GM23248 (cell line): ENCODE measurements at regions not wholly inside any gene's neighbourhood (a gene's known extent, or its start where the extent isn't known, plus 50 kb on each side); places are given as distances from the start of the nearest gene placed in this dataset.

Experiments
- DNase-seq: peaks from one replicate; pipeline ENCODE4 v3.0.0-alpha.2; 2015
- H2AFZ ChIP-seq: fragments of 200-600 bp; sonication (generic); 2 replicates; pipeline ENCODE4 v1.6.1; 2016; ENCODE audit warnings: antibody characterized with exemption
- H3F3A ChIP-seq: fragments of 200-600 bp; sonication (generic); 2 replicates; pipeline ENCODE4 v1.6.1; 2016; ENCODE audit warnings: mild to moderate bottlenecking, antibody characterized with exemption, mixed run types; ENCODE audit not compliant: insufficient read depth
- H3K27ac ChIP-seq: fragments of 200-600 bp; sonication (generic); 2 replicates; pipeline ENCODE4 v1.5.1; 2016; ENCODE audit warnings: mild to moderate bottlenecking
- H3K27me3 ChIP-seq: fragments of 200-600 bp; sonication (generic); replicated peaks from 2 replicates; pipeline ENCODE4 v1.6.1; 2016; ENCODE audit warnings: mild to moderate bottlenecking; ENCODE audit not compliant: insufficient read depth
- H3K36me3 ChIP-seq: fragments of 200-600 bp; sonication (generic); 2 replicates; pipeline ENCODE4 v1.6.1; 2016; ENCODE audit warnings: low read depth, mild to moderate bottlenecking
- H3K4me1 ChIP-seq: fragments of 200-600 bp; sonication (generic); 2 replicates; pipeline ENCODE4 v1.6.1; 2016; ENCODE audit warnings: mild to moderate bottlenecking; ENCODE audit not compliant: insufficient read depth
- H3K4me2 ChIP-seq: fragments of 200-600 bp; sonication (generic); one replicate; pipeline ENCODE4 v1.6.1; 2016; ENCODE audit warnings: mild to moderate bottlenecking; ENCODE audit not compliant: unreplicated experiment
- H3K4me3 ChIP-seq: fragments of 200-600 bp; sonication (generic); 2 replicates; pipeline ENCODE4 v1.5.1; 2016; ENCODE audit warnings: mild to moderate bottlenecking
- H3K79me2 ChIP-seq: fragments of 200-600 bp; sonication (generic); 2 replicates; pipeline ENCODE4 v1.6.1; 2016; ENCODE audit warnings: mild to moderate bottlenecking; ENCODE audit not compliant: insufficient read depth
- H3K9ac ChIP-seq: fragments of 200-600 bp; sonication (generic); 2 replicates; pipeline ENCODE4 v1.6.1; 2016; ENCODE audit warnings: mild to moderate bottlenecking
- H3K9me2 ChIP-seq: fragments of 200-600 bp; sonication (generic); 2 replicates; pipeline ENCODE4 v1.6.1; 2016; ENCODE audit warnings: mixed run types, mild to moderate bottlenecking, moderate library complexity; ENCODE audit not compliant: insufficient read depth
- H3K9me3 ChIP-seq: fragments of 200-600 bp; sonication (generic); one replicate; pipeline ENCODE4 v1.6.1; 2017; ENCODE audit warnings: low read depth
- H4K20me1 ChIP-seq: fragments of 200-600 bp; sonication (generic); 2 replicates; pipeline ENCODE4 v1.6.0; 2016; ENCODE audit not compliant: insufficient read depth
- EZH2 ChIP-seq: fragments of 200-600 bp; sonication (generic); IDR thresholded peaks from 2 replicates; pipeline ENCODE4 v1.6.1; 2018; ENCODE audit warnings: antibody characterized with exemption, mild to moderate bottlenecking; ENCODE audit not compliant: insufficient read depth, poor library complexity, severe bottlenecking
- EZH2phosphoT487 ChIP-seq: fragments of 200-600 bp; sonication (generic); IDR thresholded peaks from 2 replicates; pipeline ENCODE4 v1.6.1; 2018; ENCODE audit warnings: antibody characterized with exemption, moderate library complexity, mild to moderate bottlenecking, low read depth; ENCODE audit not compliant: insufficient read depth
- WGBS, 2 experiments: methylation state at CpG; one replicate each; pipeline ENCODE4 v1.1.6; 2015 to 2017; ENCODE audit warnings: low lambda C conversion rate in 2 of 2, low coverage in 1 of 2; ENCODE audit errors: missing lambda C conversion rate in 2 of 2; 5-methylcytosine and 5-hydroxymethylcytosine counted together
- in situ Hi-C: fragments of 300-500 bp; cut with MboI; formaldehyde crosslinking; loops from 2 replicates; pipeline ENCODE4 v1.15.0; 2020

- Histone ChIP-seq H3F3A (no peaks in the 10 kb centered on the region), H3K9me3 (peaks cover 4% of the 10 kb centered on the region), H4K20me1 (no peaks in the 10 kb centered on the region), H3K27me3 (no peaks in the 10 kb centered on the region), H3K36me3 (no peaks in the 10 kb centered on the region), H3K4me1 (no peaks in the 10 kb centered on the region), H2AFZ (no peak overlapping the region), H3K9ac (no peak overlapping the region), H3K4me3 (no peak overlapping the region), H3K9me2 (no peaks in the 10 kb centered on the region), H3K27ac (no peak overlapping the region), H3K4me2 (no peak overlapping the region), H3K79me2 (no peaks in the 10 kb centered on the region)
- 0 to 7% methylated on average over 3 of the region's 3 CpGs for WGBS, 2 experiments
- DNase-seq = no peak
- in situ Hi-C loops = no loop called here
- TF ChIP-seq EZH2phosphoT487 (no peak), EZH2 (no peak)
Observed at GRCh38 chr11:91350931-91351330, 873.7 kb upstream of the FAT3 start.

- in situ Hi-C loops = no loop called here
- H3K27me3 ChIP-seq = no peaks in the 10 kb centered on the region
- no peaks in the 10 kb centered on the region for H3K4me1 ChIP-seq
- H3K4me2 ChIP-seq = no peak overlapping the region
- no peaks in the 10 kb centered on the region for H3K36me3 ChIP-seq
- H4K20me1 ChIP-seq = no peaks in the 10 kb centered on the region
- H3F3A ChIP-seq = no peaks in the 10 kb centered on the region
- H3K79me2 ChIP-seq = no peaks in the 10 kb centered on the region
- H3K9me3 ChIP-seq = no peaks in the 10 kb centered on the region
- no peaks in the 10 kb centered on the region for H3K9me2 ChIP-seq
- no peak overlapping the region for H3K4me3 ChIP-seq
- 20 to 28% methylated on average over 2 of the region's 2 CpGs for WGBS, 2 experiments
- DNase-seq = no peak
- H2AFZ ChIP-seq = no peak overlapping the region
- H3K27ac ChIP-seq = no peak overlapping the region
- TF ChIP-seq EZH2phosphoT487 (no peak), EZH2 (no peak)
- H3K9ac ChIP-seq = no peak overlapping the region
Observed at GRCh38 chr11:91326751-91327150, 897.9 kb upstream of the FAT3 start.

- Histone ChIP-seq H3K4me1 (no peaks in the 10 kb centered on the region), H2AFZ (no peak overlapping the region), H3K9ac (no peak overlapping the region), H3F3A (no peaks in the 10 kb centered on the region), H3K27ac (no peak overlapping the region), H3K9me2 (no peaks in the 10 kb centered on the region), H3K4me2 (no peak overlapping the region), H3K36me3 (no peaks in the 10 kb centered on the region), H3K9me3 (no peaks in the 10 kb centered on the region), H3K27me3 (no peaks in the 10 kb centered on the region), H3K4me3 (no peak overlapping the region), H3K79me2 (no peaks in the 10 kb centered on the region), H4K20me1 (no peaks in the 10 kb centered on the region)
- in situ Hi-C loops = no loop called here
- WGBS, 2 experiments = 16 to 19% methylated on average over 2 of the region's 2 CpGs
- TF ChIP-seq EZH2 (no peak), EZH2phosphoT487 (no peak)
- DNase-seq = no peak
Observed at GRCh38 chr11:91326280-91326679, 898.3 kb upstream of the FAT3 start.

- Histone ChIP-seq H3K36me3 (no peaks in the 10 kb centered on the region), H3K27me3 (no peaks in the 10 kb centered on the region), H3K9me3 (no peaks in the 10 kb centered on the region), H3K27ac (no peak overlapping the region), H3K4me1 (no peaks in the 10 kb centered on the region), H3F3A (no peaks in the 10 kb centered on the region), H3K9ac (no peak overlapping the region), H2AFZ (no peak overlapping the region), H3K9me2 (no peaks in the 10 kb centered on the region), H3K79me2 (no peaks in the 10 kb centered on the region), H3K4me2 (no peak overlapping the region), H4K20me1 (no peaks in the 10 kb centered on the region), H3K4me3 (no peak overlapping the region)
- no peak for TF ChIP-seq EZH2
- no peak for TF ChIP-seq EZH2phosphoT487
- no peak for DNase-seq
- WGBS, 2 experiments = 21 to 27% methylated on average over 2 of the region's 2 CpGs
- in situ Hi-C loops = no loop called here
Observed at GRCh38 chr11:91314521-91314920, 910.1 kb upstream of the FAT3 start.

DNA sequence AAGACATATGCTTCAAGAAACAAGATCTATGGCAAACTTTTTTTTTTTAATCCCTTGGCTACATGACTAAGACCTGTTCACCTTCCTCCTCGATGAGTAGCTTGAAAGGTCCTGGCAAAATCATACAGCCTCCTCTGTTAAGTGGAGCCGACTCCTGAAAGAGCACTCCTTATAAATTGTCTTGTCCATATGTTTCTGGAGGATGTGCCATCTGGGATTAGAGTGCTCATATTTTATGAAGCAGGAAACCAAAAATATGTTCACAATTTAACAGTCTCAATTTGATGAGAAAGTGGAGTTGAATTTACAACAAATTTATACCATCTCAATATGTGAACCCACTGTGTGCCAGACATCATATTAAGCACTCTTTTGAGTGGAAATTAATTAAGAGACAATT is 912.1 kb upstream of the FAT3 start:
- DNase-seq = no peak
- H3K4me3 ChIP-seq = no peak overlapping the region
- no peak overlapping the region for H2AFZ ChIP-seq
- in situ Hi-C loops = no loop called here
- no peak overlapping the region for H3K9ac ChIP-seq
- no peak overlapping the region for H3K4me2 ChIP-seq
- no peaks in the 10 kb centered on the region for H3K4me1 ChIP-seq
- no peaks in the 10 kb centered on the region for H3K9me3 ChIP-seq
- no peak overlapping the region for H3K27ac ChIP-seq
- H3K79me2 ChIP-seq = no peaks in the 10 kb centered on the region
- H3K9me2 ChIP-seq = no peaks in the 10 kb centered on the region
- no peaks in the 10 kb centered on the region for H3K36me3 ChIP-seq
- no peaks in the 10 kb centered on the region for H4K20me1 ChIP-seq
- 11% methylated on average over 2 of the region's 2 CpGs for WGBS, 2 experiments
- no peak for TF ChIP-seq EZH2phosphoT487
- TF ChIP-seq EZH2 = no peak
- no peaks in the 10 kb centered on the region for H3F3A ChIP-seq
- H3K27me3 ChIP-seq = no peaks in the 10 kb centered on the region
